Frontal cortex (tissue), 3 donors: ENCODE measurements at regions not wholly inside any gene's neighbourhood (a gene's known extent, or its start where the extent isn't known, plus 50 kb on each side); places are given as distances from the start of the nearest gene placed in this dataset.

Experiments
- DNase-seq, 2 donors: peaks; one replicate each; pipeline ENCODE4 v3.0.0; 2012; ENCODE audit warnings: low spot score in 2 of 2
- FAIRE-seq: peaks from 2 replicates; lab custom pipeline; 2012; peaks lifted over from hg19 to GRCh38; lab: Jason Lieb, UNC
- donor health status: control.
- donor health status: control.
- donor health status: control.

GRCh38 chr11:11789735-11790369 is 51.9 kb upstream of the USP47 start:
- no peak for DNase-seq
- FAIRE-seq: no peak

DNA sequence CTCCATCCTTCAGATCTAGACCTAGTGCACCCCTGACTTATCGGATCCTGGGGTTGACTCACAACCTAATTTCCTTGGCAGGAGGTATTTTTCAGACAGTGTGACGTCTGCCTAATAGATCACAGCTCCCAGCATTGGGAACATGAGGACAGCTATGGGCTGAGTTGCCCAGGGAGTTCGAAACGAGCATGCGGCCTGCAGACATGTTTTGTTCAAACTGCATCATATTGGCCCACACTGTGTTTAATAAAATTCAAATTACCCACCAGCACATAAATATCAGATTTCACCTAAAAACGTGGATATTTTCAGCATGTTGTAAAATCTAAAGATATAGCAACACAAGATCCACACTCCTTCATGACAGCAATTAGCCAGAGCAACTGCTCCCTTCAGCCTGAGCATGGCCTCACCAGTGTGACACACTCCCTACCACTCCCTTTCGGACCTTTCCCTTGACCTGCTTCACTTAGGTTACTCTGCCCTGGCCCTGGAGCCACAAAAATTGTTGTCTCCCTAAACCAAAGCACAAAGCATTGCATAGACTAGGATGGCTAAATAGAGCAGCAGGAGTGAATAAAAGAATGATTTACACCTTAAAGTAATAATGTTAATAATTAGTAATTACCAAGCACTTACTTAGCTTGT is 53.6 kb upstream of the USP47 start:
- FAIRE-seq (no peak), DNase-seq (no peak)

GRCh38 chr11:11787305-11788062 is 54.3 kb upstream of the USP47 start:
- DNase-seq (peak in 1 of 2 donors; percentile 51), FAIRE-seq (peak; percentile 79)

- DNase-seq: no peak
- no peak for FAIRE-seq
Observed at GRCh38 chr11:11786771-11787170, 55.0 kb upstream of the USP47 start.

DNA sequence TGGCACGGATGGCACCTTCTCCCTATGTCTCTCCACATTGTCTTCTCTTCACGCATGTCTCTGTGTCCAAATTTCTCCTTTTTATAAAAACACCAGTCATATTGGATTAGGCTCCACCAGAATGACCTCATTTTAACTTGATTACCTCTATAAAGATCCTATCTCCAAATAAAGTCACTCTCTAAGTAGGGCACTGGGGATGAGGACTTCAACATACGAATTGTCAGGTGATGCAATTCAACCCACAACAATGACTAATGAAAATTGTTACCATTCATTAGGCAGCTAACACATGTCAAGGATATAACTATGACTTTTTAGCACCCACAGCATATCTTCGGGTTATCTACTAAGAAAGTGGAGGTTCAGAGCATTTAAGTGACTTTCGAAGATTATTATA is 55.5 kb upstream of the USP47 start:
- no peak for DNase-seq
- FAIRE-seq: no peak

DNA sequence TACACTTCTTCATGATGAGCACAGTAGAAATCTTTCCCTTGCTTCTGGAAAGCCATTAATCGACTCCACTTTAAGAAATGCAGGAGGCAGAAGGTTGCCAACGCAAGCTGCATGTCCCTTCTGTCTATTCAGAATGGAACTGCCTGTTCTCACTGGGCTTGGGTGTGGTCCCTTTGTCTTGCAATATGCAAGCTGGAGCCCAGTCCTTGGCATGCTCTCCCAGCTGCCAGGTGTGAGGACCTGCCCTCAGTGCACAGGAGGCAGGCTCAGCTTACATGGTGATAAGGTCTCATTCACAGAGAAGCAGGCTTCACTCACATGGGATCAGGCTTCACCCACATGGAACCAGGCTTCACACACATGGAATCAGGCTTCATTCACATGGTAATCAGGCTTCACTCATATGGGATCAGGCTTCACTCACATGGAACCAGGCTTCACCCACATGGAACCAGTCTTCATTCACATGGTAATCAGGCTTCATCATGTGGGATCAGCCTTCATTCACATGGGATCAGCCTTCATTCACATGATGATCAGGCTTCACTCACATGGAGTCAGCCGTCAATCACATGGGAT is 59.2 kb upstream of the USP47 start:
- FAIRE-seq: no peak
- no peak for DNase-seq

DNA sequence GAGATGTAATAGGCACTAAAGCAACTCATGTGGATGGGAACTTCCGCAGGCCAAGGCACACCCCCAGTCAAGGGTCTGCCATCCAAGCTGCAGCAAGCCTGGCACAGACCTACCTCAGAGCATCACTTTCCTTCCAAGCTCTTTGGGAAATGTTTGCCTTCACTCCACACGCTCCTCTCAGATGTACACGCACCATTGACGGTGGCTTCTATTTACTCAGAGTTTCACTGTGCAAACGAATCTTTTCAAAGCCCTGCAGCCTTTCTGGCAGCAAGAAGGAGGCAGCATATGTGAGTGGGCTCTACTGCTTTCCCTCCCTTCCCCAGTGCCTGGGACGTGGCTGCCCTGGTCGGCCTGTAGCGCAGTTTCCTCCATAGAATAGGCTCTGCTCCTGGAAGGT is 60.9 kb upstream of the USP47 start:
- no peak for FAIRE-seq

DNA sequence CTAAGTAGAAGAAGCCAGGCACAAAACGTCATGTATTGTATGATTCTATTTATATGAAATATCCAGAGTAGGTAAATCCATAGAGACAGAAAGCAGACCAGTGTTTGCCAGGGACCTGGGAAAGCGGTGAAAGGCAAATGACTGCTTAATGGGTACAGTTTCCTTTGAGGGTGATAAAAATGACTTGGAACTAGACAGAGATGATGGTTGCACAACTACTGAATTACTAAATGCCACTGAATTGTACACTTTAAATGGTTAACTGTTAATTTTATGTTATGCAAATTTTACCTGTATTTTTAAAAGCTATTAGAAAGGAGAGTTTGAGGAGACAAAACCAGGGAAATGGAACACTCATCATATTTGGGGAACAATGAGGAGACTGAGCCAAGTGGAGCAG is 61.8 kb upstream of the USP47 start:
- no peak for DNase-seq
- no peak for FAIRE-seq

More for the DNA sequence above, 60.9 kb upstream of the USP47 start:
- no peak for DNase-seq

- no peak for FAIRE-seq
- no peak for DNase-seq
Observed at GRCh38 chr11:11777897-11778296, 63.9 kb upstream of the USP47 start.

DNA sequence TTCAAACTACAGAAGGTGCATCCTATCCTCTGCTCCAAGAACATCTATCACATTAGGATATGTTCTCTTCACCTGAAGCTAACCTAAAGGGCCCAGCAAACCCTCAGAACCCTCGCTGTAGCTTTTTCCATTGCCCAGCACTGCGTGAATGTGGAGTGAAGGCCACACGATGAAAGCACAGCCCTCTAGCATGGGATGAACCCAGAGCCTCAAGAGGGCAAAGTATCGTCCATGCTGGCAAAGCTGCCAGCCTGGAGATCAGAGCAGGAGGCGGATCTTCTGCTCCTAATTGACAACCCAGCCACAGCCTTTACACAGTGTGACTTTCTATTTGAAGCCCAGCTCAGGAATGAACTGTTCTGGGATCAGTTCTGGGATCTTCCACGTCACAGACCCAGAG is 65.1 kb upstream of the USP47 start:
- no peak for FAIRE-seq
- DNase-seq: no peak

DNA sequence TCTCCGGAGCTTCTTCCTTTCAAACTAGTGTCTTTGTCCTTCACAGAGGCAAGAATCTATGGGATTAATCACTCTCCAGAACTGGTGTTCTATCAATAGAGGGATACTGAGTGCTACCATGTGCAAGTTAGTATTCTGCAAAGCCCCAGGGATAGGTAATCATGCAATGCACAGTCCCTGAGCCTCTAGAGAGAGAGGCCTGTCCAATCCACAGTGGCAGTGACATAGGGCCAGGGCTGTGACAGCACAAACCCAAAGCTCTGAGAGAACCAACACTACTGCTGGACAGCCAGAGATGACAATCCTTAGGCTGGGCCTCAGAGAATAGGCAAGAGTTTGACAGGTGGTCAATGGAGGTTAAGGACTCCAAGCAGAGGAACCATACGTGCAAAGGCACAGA is 66.8 kb upstream of the USP47 start:
- FAIRE-seq (no peak), DNase-seq (no peak)

DNA sequence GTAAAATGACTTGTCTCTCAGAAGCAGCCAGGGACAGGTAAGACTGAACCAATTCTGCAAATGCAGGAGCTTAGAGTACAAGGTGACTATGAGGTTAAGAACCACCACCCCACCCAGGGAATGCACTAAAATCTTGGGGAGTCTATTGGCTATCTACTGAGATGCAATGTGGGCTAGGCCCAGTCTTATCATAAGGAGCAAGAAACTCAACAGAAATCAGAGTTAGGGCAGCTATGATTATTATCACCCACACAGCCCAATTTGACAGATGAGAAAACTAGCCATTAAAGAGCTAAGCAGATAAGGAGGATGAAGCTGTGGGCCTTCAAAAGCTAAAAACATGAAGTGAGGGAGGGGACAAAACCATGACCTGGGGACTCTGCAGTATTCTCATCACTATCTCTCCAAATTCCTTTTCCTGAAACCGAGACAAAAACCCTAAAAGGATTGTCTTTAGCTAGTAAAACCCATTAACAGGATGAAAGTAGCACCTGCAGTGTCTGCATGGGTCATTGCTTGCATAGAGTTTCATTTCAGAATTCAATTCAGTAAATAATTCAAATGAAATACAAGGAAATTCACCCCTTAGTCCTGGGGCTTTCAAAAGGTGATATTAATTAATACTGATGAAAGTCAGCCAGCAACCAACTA is 68.8 kb upstream of the USP47 start:
- FAIRE-seq: no peak
- DNase-seq: no peak

GRCh38 chr11:11770921-11771486 is 70.8 kb upstream of the USP47 start:
- no peak for FAIRE-seq

GRCh38 chr11:11770296-11770695 is 71.5 kb upstream of the USP47 start:
- no peak for FAIRE-seq
- DNase-seq: no peak

More at GRCh38 chr11:11770921-11771486, 70.8 kb upstream of the USP47 start:
- no peak for DNase-seq

GRCh38 chr11:11769782-11770181 is 72.0 kb upstream of the USP47 start:
- FAIRE-seq (no peak), DNase-seq (no peak)

GRCh38 chr11:11769362-11769761 is 72.4 kb upstream of the USP47 start:
- DNase-seq (no peak), FAIRE-seq (no peak)

GRCh38 chr11:11764423-11764803 is 77.4 kb upstream of the USP47 start:
- no peak for FAIRE-seq
- no peak for DNase-seq

DNA sequence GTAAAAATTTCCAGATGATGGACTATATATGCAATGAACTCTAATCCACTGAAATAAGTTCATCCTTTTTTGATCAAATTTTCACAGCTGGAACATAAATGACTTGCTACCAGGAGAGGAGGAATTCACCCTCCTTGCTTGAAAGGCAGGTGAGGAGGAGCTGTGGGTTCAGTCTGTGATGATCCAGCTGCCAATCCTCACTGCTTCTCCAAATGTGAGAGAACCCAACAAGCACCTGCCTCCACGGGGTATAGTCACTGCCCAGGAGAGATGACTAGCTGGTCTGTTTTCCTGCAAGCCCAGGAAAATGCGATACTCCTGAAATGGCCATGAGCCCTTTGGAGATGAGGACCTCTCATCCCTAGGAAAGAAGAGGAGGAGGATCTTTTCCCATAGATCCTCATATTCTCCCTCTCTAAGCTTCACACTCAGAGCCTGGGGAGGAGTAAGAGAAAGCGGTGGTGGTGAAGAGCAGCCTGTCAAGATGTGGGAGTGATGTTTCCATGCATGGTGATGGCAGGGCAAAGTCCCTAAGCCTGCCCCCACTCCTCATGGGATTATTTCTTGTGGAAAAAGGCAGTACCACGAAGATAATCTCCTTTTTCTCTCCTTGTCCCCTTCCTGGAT is 77.9 kb upstream of the USP47 start:
- DNase-seq (no peak), FAIRE-seq (no peak)

GRCh38 chr11:11760838-11761237 is 80.9 kb upstream of the USP47 start:
- DNase-seq (no peak), FAIRE-seq (no peak)
